ENCODE measurements at regions not wholly inside any gene's neighbourhood (a gene's known extent, or its start where the extent isn't known, plus 50 kb on each side); places are given as distances from the start of the nearest gene placed in this dataset.

GRCh38 chr17:73759734-73760438, 115.6 kb upstream of the SDK2 start:
- DNase-seq: no peak
- Histone ChIP-seq H3K9me3 (no peaks in the 10 kb centered on the region), H3K36me3 (no peaks in the 10 kb centered on the region), H3K4me3 (no peak overlapping the region), H3K27ac (no peak overlapping the region), H3K4me1 (no peaks in the 10 kb centered on the region), H3K27me3 (peaks cover 0 to 15% (median 0%) of the 10 kb centered on the region in 3 donors)
- no peak for TF ChIP-seq EP300 (IDR thresholded peaks at IDR 0.05)
- intact Hi-C loops (cut with DNase I): no loop called here
- 71 to 80% methylated on average over 18 of the region's 18 CpGs for WGBS, 2 donors

GRCh38 chr17:73760439-73760758, 116.2 kb upstream of the SDK2 start:
- H3K27ac ChIP-seq: no peak overlapping the region
- H3K4me3 ChIP-seq: no peak overlapping the region
- no peaks in the 10 kb centered on the region for H3K36me3 ChIP-seq
- intact Hi-C loops (cut with DNase I): no loop called here
- H3K9me3 ChIP-seq: no peaks in the 10 kb centered on the region
- DNase-seq: no peak
- no peaks in the 10 kb centered on the region for H3K4me1 ChIP-seq
- peaks cover 0 to 12% (median 0%) of the 10 kb centered on the region in 3 donors for H3K27me3 ChIP-seq
- TF ChIP-seq EP300 (IDR thresholded peaks at IDR 0.05) (no peak), POLR2A (IDR thresholded peaks at IDR 0.05) (no peak), POLR2AphosphoS5 (IDR thresholded peaks at IDR 0.05) (no peak)
- TF ChIP-seq, protein P1, sequence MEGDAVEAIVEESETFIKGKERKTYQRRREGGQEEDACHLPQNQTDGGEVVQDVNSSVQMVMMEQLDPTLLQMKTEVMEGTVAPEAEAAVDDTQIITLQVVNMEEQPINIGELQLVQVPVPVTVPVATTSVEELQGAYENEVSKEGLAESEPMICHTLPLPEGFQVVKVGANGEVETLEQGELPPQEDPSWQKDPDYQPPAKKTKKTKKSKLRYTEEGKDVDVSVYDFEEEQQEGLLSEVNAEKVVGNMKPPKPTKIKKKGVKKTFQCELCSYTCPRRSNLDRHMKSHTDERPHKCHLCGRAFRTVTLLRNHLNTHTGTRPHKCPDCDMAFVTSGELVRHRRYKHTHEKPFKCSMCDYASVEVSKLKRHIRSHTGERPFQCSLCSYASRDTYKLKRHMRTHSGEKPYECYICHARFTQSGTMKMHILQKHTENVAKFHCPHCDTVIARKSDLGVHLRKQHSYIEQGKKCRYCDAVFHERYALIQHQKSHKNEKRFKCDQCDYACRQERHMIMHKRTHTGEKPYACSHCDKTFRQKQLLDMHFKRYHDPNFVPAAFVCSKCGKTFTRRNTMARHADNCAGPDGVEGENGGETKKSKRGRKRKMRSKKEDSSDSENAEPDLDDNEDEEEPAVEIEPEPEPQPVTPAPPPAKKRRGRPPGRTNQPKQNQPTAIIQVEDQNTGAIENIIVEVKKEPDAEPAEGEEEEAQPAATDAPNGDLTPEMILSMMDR (IDR thresholded peaks at IDR 0.05): no peak
- WGBS, 2 donors: 55 to 76% methylated on average over 5 of the region's 5 CpGs

GRCh38 chr17:73765824-73766563, 121.7 kb upstream of the SDK2 start:
- H3K4me1 ChIP-seq: peaks cover 0 to 11% (median 10%) of the 10 kb centered on the region in 4 donors
- H3K4me3 ChIP-seq: no peak overlapping the region
- TF ChIP-seq POLR2AphosphoS5 (IDR thresholded peaks at IDR 0.05) (no peak), EP300 (IDR thresholded peaks at IDR 0.05) (no peak), POLR2A (IDR thresholded peaks at IDR 0.05) (no peak)
- TF ChIP-seq, protein P1 (IDR thresholded peaks at IDR 0.05): no peak
- intact Hi-C loops (cut with DNase I): no loop called here
- H3K9me3 ChIP-seq: no peaks in the 10 kb centered on the region
- no peaks in the 10 kb centered on the region for H3K27me3 ChIP-seq
- no peaks in the 10 kb centered on the region for H3K36me3 ChIP-seq
- no peak for DNase-seq
- WGBS, 2 donors: 83% methylated on average over 17 of the region's 17 CpGs
- H3K27ac ChIP-seq: no peak overlapping the region

GRCh38 chr17:73767696-73768095, 123.5 kb upstream of the SDK2 start:
- intact Hi-C loops (cut with DNase I): no loop called here
- no peak overlapping the region for H3K4me3 ChIP-seq
- 86 to 89% methylated on average over 7 of the region's 7 CpGs for WGBS, 2 donors

DNA sequence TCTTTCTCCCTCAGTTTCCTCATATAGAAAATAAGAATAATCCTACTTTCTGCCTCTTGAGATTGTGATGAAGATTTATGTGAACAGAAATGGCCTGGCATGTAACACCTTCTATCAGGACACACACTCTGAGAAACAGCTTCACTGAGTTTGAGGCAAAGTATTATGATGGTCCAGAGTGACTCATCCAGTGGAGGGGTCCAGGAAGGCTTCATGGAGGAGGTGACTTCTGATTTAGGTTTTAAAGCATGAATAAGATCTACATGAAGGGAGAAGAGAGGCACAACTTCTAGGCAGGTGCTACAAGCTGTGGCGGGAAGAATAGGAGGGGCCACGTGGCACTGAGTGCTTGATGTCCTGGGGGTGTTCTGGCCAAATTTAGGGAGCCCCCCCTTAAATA, 124.4 kb upstream of the SDK2 start:
- DNase-seq: no peak
- no peak overlapping the region for H3K4me3 ChIP-seq
- intact Hi-C loops (cut with DNase I): no loop called here
- no peaks in the 10 kb centered on the region for H3K9me3 ChIP-seq
- H3K36me3 ChIP-seq: no peaks in the 10 kb centered on the region
- TF ChIP-seq, protein P1 (IDR thresholded peaks at IDR 0.05): no peak
- TF ChIP-seq POLR2AphosphoS5 (IDR thresholded peaks at IDR 0.05): no peak
- H3K4me1 ChIP-seq: peaks cover 0 to 19% (median 16%) of the 10 kb centered on the region in 4 donors
- no peak overlapping the region for H3K27ac ChIP-seq
- WGBS, 2 donors: 81 to 82% methylated on average over 2 of the region's 2 CpGs
- no peaks in the 10 kb centered on the region for H3K27me3 ChIP-seq

More at GRCh38 chr17:73767696-73768095, 123.5 kb upstream of the SDK2 start:
- peaks cover 0 to 19% (median 16%) of the 10 kb centered on the region in 4 donors for H3K4me1 ChIP-seq
- no peak for DNase-seq
- H3K27me3 ChIP-seq: no peaks in the 10 kb centered on the region
- no peak overlapping the region for H3K27ac ChIP-seq
- no peaks in the 10 kb centered on the region for H3K9me3 ChIP-seq
- no peak for TF ChIP-seq POLR2AphosphoS5 (IDR thresholded peaks at IDR 0.05)
- TF ChIP-seq, protein P1 (IDR thresholded peaks at IDR 0.05): no peak
- no peak for TF ChIP-seq POLR2A (IDR thresholded peaks at IDR 0.05)
- TF ChIP-seq EP300 (IDR thresholded peaks at IDR 0.05): no peak
- no peaks in the 10 kb centered on the region for H3K36me3 ChIP-seq
